CD14-positive monocyte (primary cell): ENCODE measurements at regions not wholly inside any gene's neighbourhood (a gene's known extent, or its start where the extent isn't known, plus 50 kb on each side); places are given as distances from the start of the nearest gene placed in this dataset.
A peak's percentile ranks its signal among the peaks of the same experiment; 100 is the strongest.

Experiments used
- DNase-seq, 3 donors: peaks; one replicate each; pipeline ENCODE4 v3.0.0-alpha.2; 2011 to 2022
- H2AFZ ChIP-seq: 2 replicates; pipeline ENCODE4 v1.6.0; 2012; ENCODE audit warnings: mild to moderate bottlenecking, low read depth, low read length, inconsistent platforms; ENCODE audit not compliant: insufficient read depth, poor library complexity, severe bottlenecking
- H3K27ac ChIP-seq, 2 donors: 1 replicate in 1 of 2; 2 replicates in 1 of 2; pipeline ENCODE4 v1.5.1; 2012 to 2013; ENCODE audit warnings: low read length in 2 of 2, control low read depth in 1 of 2, inconsistent platforms in 1 of 2, low read depth in 1 of 2, mild to moderate bottlenecking in 1 of 2
- H3K27me3 ChIP-seq, 2 donors: one replicate each; pipeline versions ENCODE4 v1.6.0 to v1.6.1; 2011 to 2013; ENCODE audit warnings: low read length in 2 of 2; ENCODE audit not compliant: control insufficient read depth in 2 of 2, insufficient read depth in 2 of 2
- H3K36me3 ChIP-seq, 2 donors: replicated peaks in 1 of 2; 1 replicate in 1 of 2; 2 replicates in 1 of 2; pipeline versions ENCODE4 v1.5.1 to v1.6.1; 2012 to 2013; ENCODE audit warnings: low read length in 2 of 2, control low read depth in 1 of 2, inconsistent platforms in 1 of 2, mild to moderate bottlenecking in 1 of 2; ENCODE audit not compliant: insufficient read depth in 2 of 2, control insufficient read depth in 1 of 2
- H3K4me1 ChIP-seq, 2 donors: 1 replicate in 1 of 2; 2 replicates in 1 of 2; pipeline versions ENCODE4 v1.5.1 to v1.6.1; 2012 to 2013; ENCODE audit warnings: low read length in 2 of 2, control low read depth in 1 of 2, inconsistent platforms in 1 of 2, mild to moderate bottlenecking in 1 of 2, moderate library complexity in 1 of 2; ENCODE audit not compliant: insufficient read depth in 2 of 2, control insufficient read depth in 1 of 2
- H3K4me2 ChIP-seq: replicated peaks from 2 replicates; pipeline ENCODE3; 2012; ENCODE audit warnings: low read length, moderate library complexity, mild to moderate bottlenecking; ENCODE audit not compliant: poor library complexity, severe bottlenecking; ENCODE audit errors: extremely low read depth
- H3K4me3 ChIP-seq, 3 experiments: fragments of 200-600 bp in 1 of 3; sonication (generic) in 1 of 3; replicated peaks in 1 of 3; 1 replicate in 2 of 3; 2 replicates in 1 of 3; pipeline ENCODE4 v1.5.1; 2011 to 2013; ENCODE audit warnings: low read length in 3 of 3, mild to moderate bottlenecking in 3 of 3, control low read depth in 2 of 3, low read depth in 2 of 3, inconsistent platforms in 1 of 3, moderate library complexity in 1 of 3
- H3K79me2 ChIP-seq: 2 replicates; pipeline ENCODE4 v1.6.0; 2012; ENCODE audit warnings: mild to moderate bottlenecking, control low read depth, inconsistent platforms, low read length, moderate library complexity; ENCODE audit not compliant: insufficient read depth
- H3K9ac ChIP-seq: 2 replicates; pipeline ENCODE4 v1.6.0; 2017; ENCODE audit warnings: low read length, mild to moderate bottlenecking; ENCODE audit not compliant: insufficient read depth, poor library complexity, severe bottlenecking
- H3K9me3 ChIP-seq, 2 donors: replicated peaks in 1 of 2; 1 replicate in 1 of 2; 2 replicates in 1 of 2; pipeline versions ENCODE4 v1.5.1 to v1.6.1; 2012 to 2013; ENCODE audit warnings: low read length in 2 of 2, control low read depth in 1 of 2; ENCODE audit not compliant: control insufficient read depth in 1 of 2, insufficient read depth in 1 of 2
- H4K20me1 ChIP-seq: 2 replicates; pipeline ENCODE4 v1.6.0; 2012; ENCODE audit warnings: mild to moderate bottlenecking, low read length, control low read depth, moderate library complexity; ENCODE audit not compliant: insufficient read depth
- H3K27ac Mint-ChIP-seq, 7 donors: one replicate each; pipeline ENCODE4 v1.8.0; 2020; ENCODE audit warnings: mild to moderate bottlenecking in 7 of 7, mixed read lengths in 7 of 7, moderate library complexity in 6 of 7, inconsistent platforms in 2 of 7
- H3K27me3 Mint-ChIP-seq, 3 donors: one replicate each; pipeline ENCODE4 v1.8.0; 2021 to 2022; ENCODE audit warnings: low read depth in 3 of 3, mild to moderate bottlenecking in 3 of 3, mixed read lengths in 3 of 3, moderate library complexity in 3 of 3, inconsistent platforms in 1 of 3
- H3K36me3 Mint-ChIP-seq, 2 donors: one replicate each; pipeline ENCODE4 v1.8.0; 2020; ENCODE audit warnings: mixed read lengths in 2 of 2, inconsistent platforms in 1 of 2, mild to moderate bottlenecking in 1 of 2
- H3K4me1 Mint-ChIP-seq: one replicate; pipeline ENCODE4 v1.8.0; 2020; ENCODE audit warnings: mild to moderate bottlenecking, mixed read lengths
- H3K4me3 Mint-ChIP-seq, 2 donors: one replicate each; pipeline ENCODE4 v1.8.0; 2020; ENCODE audit warnings: mild to moderate bottlenecking in 2 of 2, mixed read lengths in 2 of 2, moderate library complexity in 1 of 2
- H3K9me3 Mint-ChIP-seq, 7 donors: one replicate each; pipeline ENCODE4 v1.8.0; 2020 to 2022; ENCODE audit warnings: mixed read lengths in 7 of 7, mild to moderate bottlenecking in 6 of 7, moderate library complexity in 6 of 7, inconsistent platforms in 2 of 7
- WGBS: methylation state at CpG from one replicate; pipeline ENCODE4 v1.1.5; 2013; ENCODE audit warnings: missing lambda C conversion rate; ENCODE audit not compliant: insufficient coverage; 5-methylcytosine and 5-hydroxymethylcytosine counted together
- intact Hi-C, 2 donors: fragments of 100-400 bp; cut with micrococcal nuclease; formaldehyde crosslinking; loops; one replicate each; pipeline versions ENCODE4 v1.15.0 to v1.15.1; 2023
- TF ChIP-seq, protein P1 (sequence below): fragments of 200-600 bp; IDR thresholded peaks from one replicate; pipeline ENCODE4 v1.8.0; 2022; ENCODE audit warnings: antibody characterized with exemption, mild to moderate bottlenecking

DNA sequence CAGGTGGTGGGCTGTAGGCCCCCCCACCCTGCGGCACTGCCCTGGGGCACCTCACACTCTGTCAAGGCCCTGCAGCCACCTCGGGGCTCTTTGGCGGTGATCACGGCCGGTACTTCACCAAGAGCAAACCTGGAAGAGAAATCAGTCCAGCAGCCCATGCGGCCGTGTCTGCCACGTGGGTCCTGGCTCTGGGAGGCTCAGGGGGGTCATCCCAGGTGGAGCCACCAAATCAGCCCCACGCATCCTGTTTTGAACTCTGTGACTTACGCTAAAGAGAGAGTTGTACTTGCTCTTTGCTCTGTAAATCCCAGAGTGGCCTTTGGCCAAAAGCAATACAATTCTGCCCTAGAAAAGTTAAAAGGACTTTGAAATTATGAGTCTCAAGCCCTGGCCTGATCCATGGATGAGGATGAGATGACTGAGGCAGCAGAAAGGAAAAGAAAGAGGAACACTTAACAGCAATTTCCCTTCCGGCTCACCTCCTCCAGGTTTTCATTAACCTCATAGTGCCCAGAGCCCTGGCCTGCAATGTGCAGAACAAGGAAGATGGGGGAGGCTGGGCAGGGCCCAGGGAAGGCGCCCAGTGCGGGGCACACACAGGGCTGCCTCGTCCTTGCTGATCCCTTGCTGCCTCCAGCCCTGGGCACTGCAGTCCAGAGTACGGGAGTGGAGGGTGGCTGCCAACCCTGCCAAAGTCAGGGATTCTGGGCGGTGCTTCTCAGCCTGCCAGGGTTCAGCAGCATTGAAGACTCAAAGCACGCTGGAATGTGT lies 337.0 kb downstream of the MATN1 start:
- Histone ChIP-seq H3K4me3 (no peak overlapping the region), H3K9ac (no peak overlapping the region), H3K9me3 (no peaks in the 10 kb centered on the region), H3K4me2 (no peak overlapping the region), H3K4me1 (peaks cover 0 to 2% of the 10 kb centered on the region in 2 donors), H3K36me3 (no peaks in the 10 kb centered on the region), H2AFZ (no peak overlapping the region), H3K79me2 (no peaks in the 10 kb centered on the region), H3K27ac (no peak overlapping the region), H3K27me3 (no peaks in the 10 kb centered on the region), H4K20me1 (no peaks in the 10 kb centered on the region)
- no peaks in the 10 kb centered on the region for H3K9me3 Mint-ChIP-seq
- intact Hi-C loops = no loop called here
- no peak overlapping the region for H3K4me3 Mint-ChIP-seq
- DNase-seq = no peak
- H3K27me3 Mint-ChIP-seq = peaks cover 7 to 11% (median 8%) of the 10 kb centered on the region in 3 donors
- H3K4me1 Mint-ChIP-seq = peaks cover 8% of the 10 kb centered on the region
- WGBS = 88% methylated on average over 14 of the region's 17 CpGs
- TF ChIP-seq, protein P1, sequence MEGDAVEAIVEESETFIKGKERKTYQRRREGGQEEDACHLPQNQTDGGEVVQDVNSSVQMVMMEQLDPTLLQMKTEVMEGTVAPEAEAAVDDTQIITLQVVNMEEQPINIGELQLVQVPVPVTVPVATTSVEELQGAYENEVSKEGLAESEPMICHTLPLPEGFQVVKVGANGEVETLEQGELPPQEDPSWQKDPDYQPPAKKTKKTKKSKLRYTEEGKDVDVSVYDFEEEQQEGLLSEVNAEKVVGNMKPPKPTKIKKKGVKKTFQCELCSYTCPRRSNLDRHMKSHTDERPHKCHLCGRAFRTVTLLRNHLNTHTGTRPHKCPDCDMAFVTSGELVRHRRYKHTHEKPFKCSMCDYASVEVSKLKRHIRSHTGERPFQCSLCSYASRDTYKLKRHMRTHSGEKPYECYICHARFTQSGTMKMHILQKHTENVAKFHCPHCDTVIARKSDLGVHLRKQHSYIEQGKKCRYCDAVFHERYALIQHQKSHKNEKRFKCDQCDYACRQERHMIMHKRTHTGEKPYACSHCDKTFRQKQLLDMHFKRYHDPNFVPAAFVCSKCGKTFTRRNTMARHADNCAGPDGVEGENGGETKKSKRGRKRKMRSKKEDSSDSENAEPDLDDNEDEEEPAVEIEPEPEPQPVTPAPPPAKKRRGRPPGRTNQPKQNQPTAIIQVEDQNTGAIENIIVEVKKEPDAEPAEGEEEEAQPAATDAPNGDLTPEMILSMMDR = no peak
- peak overlapping the region in 1 of 7 donors; percentile 43 for H3K27ac Mint-ChIP-seq
- no peaks in the 10 kb centered on the region for H3K36me3 Mint-ChIP-seq

DNA sequence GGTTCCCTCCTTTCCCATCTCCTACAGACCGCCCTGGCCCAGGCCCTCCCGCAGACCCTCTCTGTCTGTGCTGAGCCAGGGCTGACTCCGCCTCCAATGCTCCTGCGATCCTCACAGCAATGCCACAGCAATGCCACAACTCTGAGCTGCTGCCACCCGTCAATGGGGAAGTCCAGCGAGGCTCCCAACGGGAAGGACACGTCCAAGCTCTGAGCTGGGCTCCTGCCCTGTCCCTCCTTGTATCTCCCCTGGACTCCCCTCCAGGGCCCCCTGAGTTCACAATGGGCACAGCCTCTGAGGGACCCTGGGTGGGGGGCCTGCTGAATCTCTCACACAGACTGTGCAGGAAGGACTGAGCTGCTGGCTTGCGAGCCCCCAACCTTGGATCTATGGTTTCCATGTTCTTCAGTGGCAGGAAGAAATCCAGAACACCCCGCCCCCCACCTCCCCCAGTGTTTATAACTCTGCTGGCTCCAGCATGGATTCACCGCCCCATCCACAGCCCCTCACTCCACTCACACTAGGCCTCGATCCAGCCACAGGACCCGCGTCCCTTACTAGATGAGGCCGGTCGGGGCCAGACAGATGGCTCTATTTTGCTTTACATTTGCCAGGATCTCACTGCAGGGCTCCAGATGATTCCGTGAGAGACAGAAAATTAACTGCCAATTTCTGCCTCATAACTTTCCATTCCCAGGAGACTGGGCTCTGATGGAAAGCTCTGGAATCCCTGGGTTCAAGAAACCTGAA lies 338.0 kb downstream of the MATN1 start:
- H3K27me3 ChIP-seq = no peaks in the 10 kb centered on the region
- TF ChIP-seq, protein P1 = no peak
- no peaks in the 10 kb centered on the region for H3K9me3 ChIP-seq
- Mint-ChIP-seq H3K4me1 (peaks cover 5% of the 10 kb centered on the region), H3K27me3 (peaks cover 7 to 11% (median 9%) of the 10 kb centered on the region in 3 donors), H3K9me3 (no peaks in the 10 kb centered on the region), H3K4me3 (no peak overlapping the region), H3K36me3 (no peaks in the 10 kb centered on the region), H3K27ac (peak overlapping the region in 2 of 7 donors; percentile 28 to 43)
- DNase-seq = no peak
- no peak overlapping the region for H3K27ac ChIP-seq
- H3K36me3 ChIP-seq = no peaks in the 10 kb centered on the region
- intact Hi-C loops = no loop called here
- no peaks in the 10 kb centered on the region for H4K20me1 ChIP-seq
- H3K4me3 ChIP-seq = no peak overlapping the region
- H3K9ac ChIP-seq = no peak overlapping the region
- H3K79me2 ChIP-seq = no peaks in the 10 kb centered on the region
- no peaks in the 10 kb centered on the region for H3K4me1 ChIP-seq
- WGBS = 87% methylated on average over 15 of the region's 17 CpGs
- no peak overlapping the region for H3K4me2 ChIP-seq
- no peak overlapping the region for H2AFZ ChIP-seq
